ENCODE measurements at regions not wholly inside any gene's neighbourhood (a gene's known extent, or its start where the extent isn't known, plus 50 kb on each side); places are given as distances from the start of the nearest gene placed in this dataset.

- TF ChIP-seq ESRRG (CRISPR knock-in tag; IDR thresholded peaks at IDR 0.05) = no peak
- no peak for TF ChIP-seq RARB (CRISPR knock-in tag; IDR thresholded peaks at IDR 0.05)
- peak; percentile 68; the same call in 1 of the 2 replicates for TF ChIP-seq TOX (CRISPR knock-in tag; IDR thresholded peaks at IDR 0.05; ENCODE audit: borderline replicate concordance)
- TF ChIP-seq ZNF565 (CRISPR knock-in tag; conservative IDR thresholded peaks at IDR 0.05; ENCODE audit: low read depth) = no peak
- TF ChIP-seq OSR1 (CRISPR knock-in tag; IDR thresholded peaks at IDR 0.05) = no peak
- TF ChIP-seq, protein P1, sequence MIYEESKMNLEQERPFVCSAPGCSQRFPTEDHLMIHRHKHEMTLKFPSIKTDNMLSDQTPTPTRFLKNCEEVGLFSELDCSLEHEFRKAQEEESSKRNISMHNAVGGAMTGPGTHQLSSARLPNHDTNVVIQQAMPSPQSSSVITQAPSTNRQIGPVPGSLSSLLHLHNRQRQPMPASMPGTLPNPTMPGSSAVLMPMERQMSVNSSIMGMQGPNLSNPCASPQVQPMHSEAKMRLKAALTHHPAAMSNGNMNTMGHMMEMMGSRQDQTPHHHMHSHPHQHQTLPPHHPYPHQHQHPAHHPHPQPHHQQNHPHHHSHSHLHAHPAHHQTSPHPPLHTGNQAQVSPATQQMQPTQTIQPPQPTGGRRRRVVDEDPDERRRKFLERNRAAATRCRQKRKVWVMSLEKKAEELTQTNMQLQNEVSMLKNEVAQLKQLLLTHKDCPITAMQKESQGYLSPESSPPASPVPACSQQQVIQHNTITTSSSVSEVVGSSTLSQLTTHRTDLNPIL (CRISPR knock-in tag; IDR thresholded peaks at IDR 0.05; ENCODE audit: low read depth) = no peak
- TF ChIP-seq ISL1 (CRISPR knock-in tag; IDR thresholded peaks at IDR 0.05) = no peak
- no peak for TF ChIP-seq ZNF8 (CRISPR knock-in tag; IDR thresholded peaks at IDR 0.05)
- TF ChIP-seq ZFP3 (CRISPR knock-in tag; IDR thresholded peaks at IDR 0.05) = no peak
- TF ChIP-seq, protein P2, sequence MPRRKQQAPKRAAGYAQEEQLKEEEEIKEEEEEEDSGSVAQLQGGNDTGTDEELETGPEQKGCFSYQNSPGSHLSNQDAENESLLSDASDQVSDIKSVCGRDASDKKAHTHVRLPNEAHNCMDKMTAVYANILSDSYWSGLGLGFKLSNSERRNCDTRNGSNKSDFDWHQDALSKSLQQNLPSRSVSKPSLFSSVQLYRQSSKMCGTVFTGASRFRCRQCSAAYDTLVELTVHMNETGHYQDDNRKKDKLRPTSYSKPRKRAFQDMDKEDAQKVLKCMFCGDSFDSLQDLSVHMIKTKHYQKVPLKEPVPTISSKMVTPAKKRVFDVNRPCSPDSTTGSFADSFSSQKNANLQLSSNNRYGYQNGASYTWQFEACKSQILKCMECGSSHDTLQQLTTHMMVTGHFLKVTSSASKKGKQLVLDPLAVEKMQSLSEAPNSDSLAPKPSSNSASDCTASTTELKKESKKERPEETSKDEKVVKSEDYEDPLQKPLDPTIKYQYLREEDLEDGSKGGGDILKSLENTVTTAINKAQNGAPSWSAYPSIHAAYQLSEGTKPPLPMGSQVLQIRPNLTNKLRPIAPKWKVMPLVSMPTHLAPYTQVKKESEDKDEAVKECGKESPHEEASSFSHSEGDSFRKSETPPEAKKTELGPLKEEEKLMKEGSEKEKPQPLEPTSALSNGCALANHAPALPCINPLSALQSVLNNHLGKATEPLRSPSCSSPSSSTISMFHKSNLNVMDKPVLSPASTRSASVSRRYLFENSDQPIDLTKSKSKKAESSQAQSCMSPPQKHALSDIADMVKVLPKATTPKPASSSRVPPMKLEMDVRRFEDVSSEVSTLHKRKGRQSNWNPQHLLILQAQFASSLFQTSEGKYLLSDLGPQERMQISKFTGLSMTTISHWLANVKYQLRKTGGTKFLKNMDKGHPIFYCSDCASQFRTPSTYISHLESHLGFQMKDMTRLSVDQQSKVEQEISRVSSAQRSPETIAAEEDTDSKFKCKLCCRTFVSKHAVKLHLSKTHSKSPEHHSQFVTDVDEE (CRISPR knock-in tag; IDR thresholded peaks at IDR 0.05) = no peak
- TF ChIP-seq PATZ1 (CRISPR knock-in tag; IDR thresholded peaks at IDR 0.05; ENCODE audit: borderline replicate concordance) = 0 out of 2 replicates have a peak, but pooled peaks have one; percentile 36
- TF ChIP-seq ARNTL (CRISPR knock-in tag; IDR thresholded peaks at IDR 0.05; ENCODE audit: borderline replicate concordance, low read depth) = no peak
- ATAC-seq = peak; percentile 95
These were observed 198.4 kb downstream of the DLEU7 start for GRCh38 chr13:50645092-50645491.

DNA sequence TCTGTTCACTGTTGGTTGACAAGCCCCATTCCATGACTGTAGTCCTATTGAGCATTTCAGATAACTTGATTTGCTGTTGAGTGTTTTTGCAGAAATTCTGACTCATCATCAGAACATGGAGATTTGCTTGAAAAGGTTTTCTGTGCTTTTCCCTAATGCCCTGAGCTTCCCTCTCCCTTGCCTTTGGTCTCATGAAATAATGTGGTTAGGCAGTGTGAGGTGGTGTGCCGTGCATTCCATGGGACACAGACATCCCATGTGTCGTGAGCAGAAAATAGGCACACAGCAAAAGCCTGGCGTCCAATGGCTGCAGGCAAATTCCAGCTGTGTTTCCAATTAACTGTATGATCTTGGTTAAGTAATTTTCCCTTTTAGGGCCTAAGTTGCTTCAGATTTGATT lies 197.4 kb downstream of the DLEU7 start:
- TF ChIP-seq ZFP30 (CRISPR knock-in tag; IDR thresholded peaks at IDR 0.05) = no peak
- TF ChIP-seq ZNF70 (CRISPR knock-in tag; IDR thresholded peaks at IDR 0.05) = no peak
- no peak for TF ChIP-seq GLIS3 (CRISPR knock-in tag; IDR thresholded peaks at IDR 0.05)
- no peak for TF ChIP-seq PPARA (CRISPR knock-in tag; IDR thresholded peaks at IDR 0.05; ENCODE audit: borderline replicate concordance)
- TF ChIP-seq SNAI2 (CRISPR knock-in tag; IDR thresholded peaks at IDR 0.05) = no peak
- no peak for TF ChIP-seq ARNTL (CRISPR knock-in tag; IDR thresholded peaks at IDR 0.05; ENCODE audit: borderline replicate concordance, low read depth)
- no peak for TF ChIP-seq TCF4 (CRISPR knock-in tag; IDR thresholded peaks at IDR 0.05; ENCODE audit: borderline replicate concordance)
- no peak for TF ChIP-seq ISL1 (CRISPR knock-in tag; IDR thresholded peaks at IDR 0.05)
- no peak for TF ChIP-seq ZFP3 (CRISPR knock-in tag; IDR thresholded peaks at IDR 0.05)
- TF ChIP-seq ZNF565 (CRISPR knock-in tag; conservative IDR thresholded peaks at IDR 0.05; ENCODE audit: low read depth) = no peak
- no peak for TF ChIP-seq ESRRG (CRISPR knock-in tag; IDR thresholded peaks at IDR 0.05)
- no peak; the same call in 1 of the 2 replicates for TF ChIP-seq PATZ1 (CRISPR knock-in tag; IDR thresholded peaks at IDR 0.05; ENCODE audit: borderline replicate concordance)
- TF ChIP-seq, protein P2 (CRISPR knock-in tag; IDR thresholded peaks at IDR 0.05) = no peak
- TF ChIP-seq ZNF8 (CRISPR knock-in tag; IDR thresholded peaks at IDR 0.05) = no peak
- TF ChIP-seq RARB (CRISPR knock-in tag; IDR thresholded peaks at IDR 0.05) = no peak
- TF ChIP-seq OSR1 (CRISPR knock-in tag; IDR thresholded peaks at IDR 0.05) = no peak
- TF ChIP-seq CSDC2 (CRISPR knock-in tag; IDR thresholded peaks at IDR 0.05) = no peak
- ATAC-seq = peak; percentile 65

Measured in SK-N-SH treated with all-trans-retinoic acid at 6 μM for 48 hours (cell line).